Bronchial epithelial cell (primary cell): ENCODE measurements at regions not wholly inside any gene's neighbourhood (a gene's known extent, or its start where the extent isn't known, plus 50 kb on each side); places are given as distances from the start of the nearest gene placed in this dataset.

Source experiments
- DNase-seq: peaks from one replicate; pipeline ENCODE4 v3.0.0-alpha.2; 2010; ENCODE audit warnings: low read depth
- FAIRE-seq: peaks from 2 replicates; lab custom pipeline; 2011; peaks lifted over from hg19 to GRCh38; lab: Jason Lieb, UNC
- H3K27me3 ChIP-seq: 2 replicates; pipeline ENCODE4 v1.5.1; 2011; ENCODE audit warnings: low read length; ENCODE audit not compliant: control insufficient read depth, insufficient read depth
- H3K36me3 ChIP-seq: 2 replicates; pipeline ENCODE4 v1.5.1; 2011; ENCODE audit warnings: low read length; ENCODE audit not compliant: control insufficient read depth, insufficient read depth
- H3K4me3 ChIP-seq: 2 replicates; pipeline ENCODE4 v1.5.1; 2011; ENCODE audit warnings: mild to moderate bottlenecking, low read depth, low read length, control low read depth
- CTCF ChIP-seq: IDR thresholded peaks from 2 replicates; pipeline ENCODE4 v1.5.1; 2011; ENCODE audit warnings: mild to moderate bottlenecking, moderate library complexity, low read length, control low read depth, inconsistent platforms; ENCODE audit not compliant: insufficient read depth, severe bottlenecking

- no peaks in the 10 kb centered on the region for H3K27me3 ChIP-seq
- no peak overlapping the region for H3K4me3 ChIP-seq
- no peak for FAIRE-seq
- no peaks in the 10 kb centered on the region for H3K36me3 ChIP-seq
- no peak for TF ChIP-seq CTCF
- no peak for DNase-seq
These were observed 424.1 kb upstream of the NPVF start for GRCh38 chr7:25652366-25652765.

GRCh38 chr7:25653384-25653783 is 425.1 kb upstream of the NPVF start:
- FAIRE-seq (no peak), DNase-seq (no peak)
- no peaks in the 10 kb centered on the region for H3K27me3 ChIP-seq
- no peak overlapping the region for H3K4me3 ChIP-seq
- H3K36me3 ChIP-seq = no peaks in the 10 kb centered on the region
- no peak for TF ChIP-seq CTCF

- FAIRE-seq (no peak), DNase-seq (no peak)
- no peaks in the 10 kb centered on the region for H3K36me3 ChIP-seq
- no peak for TF ChIP-seq CTCF
- H3K27me3 ChIP-seq = no peaks in the 10 kb centered on the region
- H3K4me3 ChIP-seq = no peak overlapping the region
These were observed 427.8 kb upstream of the NPVF start for GRCh38 chr7:25656071-25656470.

GRCh38 chr7:25656581-25657026 is 428.3 kb upstream of the NPVF start:
- H3K27me3 ChIP-seq = no peaks in the 10 kb centered on the region
- FAIRE-seq (no peak), DNase-seq (no peak)
- H3K4me3 ChIP-seq = no peak overlapping the region
- H3K36me3 ChIP-seq = no peaks in the 10 kb centered on the region
- TF ChIP-seq CTCF = no peak

GRCh38 chr7:25658375-25658774 is 430.1 kb upstream of the NPVF start:
- H3K27me3 ChIP-seq = no peaks in the 10 kb centered on the region
- no peak for FAIRE-seq
- H3K4me3 ChIP-seq = no peak overlapping the region
- no peak for DNase-seq
- no peaks in the 10 kb centered on the region for H3K36me3 ChIP-seq
- no peak for TF ChIP-seq CTCF

- DNase-seq = no peak
- no peaks in the 10 kb centered on the region for H3K27me3 ChIP-seq
- no peak overlapping the region for H3K4me3 ChIP-seq
- no peaks in the 10 kb centered on the region for H3K36me3 ChIP-seq
- no peak for FAIRE-seq
- TF ChIP-seq CTCF = no peak
These were observed 431.6 kb upstream of the NPVF start for GRCh38 chr7:25659841-25660240.
